ENCODE measurements at regions not wholly inside any gene's neighbourhood (a gene's known extent, or its start where the extent isn't known, plus 50 kb on each side); places are given as distances from the start of the nearest gene placed in this dataset.

- no peaks in the 10 kb centered on the region for H3K9me3 ChIP-seq
- H3K36me3 ChIP-seq, result no peaks in the 10 kb centered on the region
- no peak overlapping the region for H3K27ac ChIP-seq
- no peaks in the 10 kb centered on the region for H3K27me3 ChIP-seq
- 58 to 76% methylated on average over 3 of the region's 3 CpGs for WGBS, 2 donors
- DNase-seq, result no peak
- H3K4me1 ChIP-seq, result peaks cover 0 to 32% (median 20%) of the 10 kb centered on the region in 4 donors
- intact Hi-C loops (cut with DNase I), result no loop called here
- no peak for TF ChIP-seq POLR2AphosphoS5 (IDR thresholded peaks at IDR 0.05)
- no peak for TF ChIP-seq EP300 (IDR thresholded peaks at IDR 0.05)
- TF ChIP-seq CTCF (IDR thresholded peaks at IDR 0.05), result no peak
- TF ChIP-seq POLR2A (IDR thresholded peaks at IDR 0.05), result no peak
- no peak overlapping the region for H3K4me3 ChIP-seq
These were observed 161.8 kb downstream of the ICE1 start for GRCh38 chr5:5584236-5584745.

GRCh38 chr5:5583832-5584231 lies 161.4 kb downstream of the ICE1 start:
- Histone ChIP-seq H3K27me3 (no peaks in the 10 kb centered on the region), H3K36me3 (no peaks in the 10 kb centered on the region), H3K27ac (no peak overlapping the region), H3K4me3 (no peak overlapping the region), H3K9me3 (no peaks in the 10 kb centered on the region), H3K4me1 (peaks cover 0 to 36% (median 24%) of the 10 kb centered on the region in 4 donors)
- 78 to 88% methylated on average over 5 of the region's 5 CpGs for WGBS, 2 donors
- no peak for DNase-seq
- intact Hi-C loops (cut with DNase I), result no loop called here
- TF ChIP-seq CTCF (IDR thresholded peaks at IDR 0.05) (no peak), EP300 (IDR thresholded peaks at IDR 0.05) (no peak), POLR2AphosphoS5 (IDR thresholded peaks at IDR 0.05) (no peak), POLR2A (IDR thresholded peaks at IDR 0.05) (no peak)

GRCh38 chr5:5583023-5583765 lies 160.7 kb downstream of the ICE1 start:
- Histone ChIP-seq H3K27me3 (no peaks in the 10 kb centered on the region), H3K27ac (no peak overlapping the region), H3K4me3 (no peak overlapping the region), H3K36me3 (no peaks in the 10 kb centered on the region), H3K9me3 (no peaks in the 10 kb centered on the region), H3K4me1 (peaks cover 0 to 40% (median 24%) of the 10 kb centered on the region in 4 donors)
- WGBS, 2 donors, result 75 to 84% methylated on average over 5 of the region's 5 CpGs
- DNase-seq, result no peak
- TF ChIP-seq POLR2AphosphoS5 (IDR thresholded peaks at IDR 0.05) (no peak), EP300 (IDR thresholded peaks at IDR 0.05) (no peak), CTCF (IDR thresholded peaks at IDR 0.05) (no peak), POLR2A (IDR thresholded peaks at IDR 0.05) (no peak)
- intact Hi-C loops (cut with DNase I), result no loop called here

GRCh38 chr5:5581080-5581479 lies 158.6 kb downstream of the ICE1 start:
- intact Hi-C loops (cut with DNase I), result no loop called here
- Histone ChIP-seq H3K27ac (no peak overlapping the region), H3K36me3 (no peaks in the 10 kb centered on the region), H3K4me3 (no peak overlapping the region), H3K9me3 (no peaks in the 10 kb centered on the region), H3K4me1 (peaks cover 0 to 34% (median 20%) of the 10 kb centered on the region in 4 donors), H3K27me3 (no peaks in the 10 kb centered on the region)
- TF ChIP-seq POLR2AphosphoS5 (IDR thresholded peaks at IDR 0.05) (no peak), CTCF (IDR thresholded peaks at IDR 0.05) (no peak), POLR2A (IDR thresholded peaks at IDR 0.05) (no peak), EP300 (IDR thresholded peaks at IDR 0.05) (no peak)
- 57 to 72% methylated on average over 3 of the region's 3 CpGs for WGBS, 2 donors
- no peak for DNase-seq

Measured in sigmoid colon (tissue), 6 donors.